Erythroblast (primary cell): ENCODE measurements at regions not wholly inside any gene's neighbourhood (a gene's known extent, or its start where the extent isn't known, plus 50 kb on each side); places are given as distances from the start of the nearest gene placed in this dataset.

Experiments
- GATA1 ChIP-seq: IDR thresholded peaks from 2 replicates; pipeline ENCODE4 v1.6.1; 2011; ENCODE audit warnings: low read depth, mild to moderate bottlenecking, control low read depth, low read length, moderate library complexity
- POLR2A ChIP-seq: IDR thresholded peaks from 2 replicates; pipeline ENCODE4 v1.6.1; 2011; ENCODE audit warnings: mild to moderate bottlenecking, low read length

- TF ChIP-seq POLR2A (no peak), GATA1 (no peak)
These were observed 202.0 kb upstream of the SEMA3C start for GRCh38 chr7:81120803-81121202.
